Neural crest cell (in vitro differentiated cells): ENCODE measurements at regions not wholly inside any gene's neighbourhood (a gene's known extent, or its start where the extent isn't known, plus 50 kb on each side); places are given as distances from the start of the nearest gene placed in this dataset.

ENCODE experiments used
- DNase-seq: peaks from one replicate; pipeline ENCODE4 v3.0.0; 2021; ENCODE audit warnings: low read depth, mixed read lengths, low spot score
- H3K27ac Mint-ChIP-seq: one replicate; pipeline ENCODE4 v1.8.0; 2021; ENCODE audit warnings: mild to moderate bottlenecking, mixed read lengths; ENCODE audit not compliant: unreplicated experiment
- H3K27me3 Mint-ChIP-seq: 2 replicates; pipeline ENCODE4 v1.8.0; 2021; ENCODE audit warnings: low read depth, mild to moderate bottlenecking, mixed read lengths
- H3K36me3 Mint-ChIP-seq: 2 replicates; pipeline ENCODE4 v1.8.0; 2021; ENCODE audit warnings: low read depth, mild to moderate bottlenecking, mixed read lengths
- H3K4me1 Mint-ChIP-seq: 2 replicates; pipeline ENCODE4 v1.8.0; 2021; ENCODE audit warnings: mixed read lengths
- H3K4me3 Mint-ChIP-seq: one replicate; pipeline ENCODE4 v1.8.0; 2021; ENCODE audit warnings: mild to moderate bottlenecking, mixed read lengths
- H3K9me3 Mint-ChIP-seq: 2 replicates; pipeline ENCODE4 v1.8.0; 2021; ENCODE audit warnings: mixed read lengths
- CTCF ChIP-seq: fragments of 200-600 bp; sonication (generic); conservative IDR thresholded peaks from 2 replicates; pipeline ENCODE4 v1.5.0; 2021; ENCODE audit warnings: antibody characterized with exemption, mild to moderate bottlenecking

DNA sequence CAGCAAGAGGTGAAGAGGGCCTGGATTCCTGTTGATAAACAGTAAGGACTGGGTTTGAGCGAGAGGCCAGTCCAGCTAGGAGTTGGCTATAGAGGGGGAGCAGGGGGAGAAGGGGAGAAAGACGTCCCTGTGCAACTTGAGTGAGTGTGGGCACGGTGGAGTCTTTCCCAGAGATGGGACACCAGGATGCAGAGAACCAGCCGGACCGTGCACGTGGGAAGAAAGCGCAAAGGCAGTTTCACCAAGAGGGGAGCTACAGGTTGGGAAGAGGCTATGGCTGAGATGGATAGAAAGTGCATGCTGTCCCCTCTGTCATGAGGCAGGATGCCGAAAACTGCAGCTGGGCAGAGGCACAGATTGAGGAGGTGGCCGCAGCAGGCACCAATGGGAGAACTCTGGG, 96.0 kb upstream of the TLE3 start:
- H3K9me3 Mint-ChIP-seq = peaks cover 3% of the 10 kb centered on the region
- H3K36me3 Mint-ChIP-seq = no peaks in the 10 kb centered on the region
- H3K4me1 Mint-ChIP-seq = peaks cover 32% of the 10 kb centered on the region
- no peak overlapping the region for H3K4me3 Mint-ChIP-seq
- no peak for TF ChIP-seq CTCF
- peaks cover 7% of the 10 kb centered on the region for H3K27me3 Mint-ChIP-seq
- DNase-seq = no peak
- no peak overlapping the region for H3K27ac Mint-ChIP-seq

- Mint-ChIP-seq H3K4me3 (no peak overlapping the region), H3K27ac (no peak overlapping the region), H3K27me3 (peaks cover 2% of the 10 kb centered on the region), H3K9me3 (peaks cover 3% of the 10 kb centered on the region), H3K4me1 (peaks cover 32% of the 10 kb centered on the region), H3K36me3 (no peaks in the 10 kb centered on the region)
- no peak for DNase-seq
- TF ChIP-seq CTCF = no peak
These were observed 94.8 kb upstream of the TLE3 start for GRCh38 chr15:70192490-70192889.

- Mint-ChIP-seq H3K4me3 (no peak overlapping the region), H3K27me3 (peaks cover 2% of the 10 kb centered on the region), H3K4me1 (peaks cover 30% of the 10 kb centered on the region), H3K27ac (no peak overlapping the region), H3K9me3 (peaks cover 3% of the 10 kb centered on the region), H3K36me3 (no peaks in the 10 kb centered on the region)
- no peak for DNase-seq
- TF ChIP-seq CTCF = no peak
These were observed 94.3 kb upstream of the TLE3 start for GRCh38 chr15:70192041-70192440.

DNA sequence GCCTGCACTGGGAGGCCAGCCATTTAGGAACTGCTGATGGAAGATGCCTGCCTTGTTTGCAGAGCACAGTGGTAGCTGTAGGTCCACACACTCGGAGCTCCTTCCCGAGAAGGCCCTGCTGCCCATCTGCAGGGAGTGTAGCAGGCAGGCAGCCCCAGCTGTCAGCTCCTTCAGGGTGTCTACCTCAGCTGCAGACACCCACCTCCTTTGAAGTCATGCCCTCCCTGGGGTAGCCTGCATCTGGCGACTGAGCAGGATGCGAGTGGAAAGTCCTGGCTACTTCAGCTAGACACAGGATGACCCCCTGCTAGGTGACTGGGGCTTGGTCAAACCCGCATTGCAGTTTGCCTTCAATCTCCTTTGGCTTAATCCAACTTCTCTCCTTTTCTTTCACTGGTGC, 93.2 kb upstream of the TLE3 start:
- no peak for TF ChIP-seq CTCF
- H3K4me3 Mint-ChIP-seq = no peak overlapping the region
- peaks cover 3% of the 10 kb centered on the region for H3K9me3 Mint-ChIP-seq
- H3K27me3 Mint-ChIP-seq = peaks cover 2% of the 10 kb centered on the region
- H3K4me1 Mint-ChIP-seq = peaks cover 20% of the 10 kb centered on the region
- H3K27ac Mint-ChIP-seq = no peak overlapping the region
- no peak for DNase-seq
- no peaks in the 10 kb centered on the region for H3K36me3 Mint-ChIP-seq

DNA sequence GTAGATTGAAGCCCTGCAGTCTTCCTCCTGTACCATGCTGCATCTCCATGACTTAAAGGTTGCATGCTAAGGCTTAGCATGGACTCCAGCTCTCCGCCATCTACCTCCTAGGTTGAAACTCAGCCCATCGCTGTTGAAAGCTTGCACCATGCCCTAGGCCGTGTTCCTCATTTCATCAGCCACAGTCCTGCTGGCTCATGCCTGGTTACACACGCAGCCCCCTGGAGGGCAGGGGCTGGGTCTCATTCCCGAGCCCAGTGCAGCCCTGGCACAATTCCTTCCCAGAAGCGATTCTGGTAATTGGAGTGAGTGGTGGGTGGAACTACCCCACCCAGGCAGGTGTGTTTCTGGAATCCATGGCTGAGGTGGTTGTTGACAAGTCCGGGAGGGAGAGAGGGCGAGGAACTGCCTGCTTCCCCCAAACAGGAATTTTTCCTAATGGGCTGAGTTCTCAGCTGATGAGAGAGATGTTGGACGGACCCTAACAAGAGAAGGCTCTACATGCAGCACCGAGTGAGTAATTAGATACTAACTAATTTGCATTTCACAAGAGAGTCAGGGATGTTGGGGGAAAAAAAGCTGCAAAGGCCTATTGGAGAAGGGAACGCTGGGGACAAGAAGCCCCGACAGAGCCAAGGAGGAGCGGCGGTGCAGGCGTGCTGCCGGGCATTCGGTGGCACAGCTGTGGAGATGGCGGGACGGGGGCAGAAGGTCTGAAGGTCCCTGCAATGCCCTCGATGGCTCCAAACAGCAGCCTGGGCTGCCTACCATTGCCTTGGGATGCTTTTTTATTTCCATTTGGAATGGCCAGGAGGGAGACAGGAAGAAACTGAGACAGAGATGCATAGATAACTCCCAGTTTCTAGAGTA, 92.3 kb upstream of the TLE3 start:
- peaks cover 3% of the 10 kb centered on the region for H3K9me3 Mint-ChIP-seq
- H3K4me3 Mint-ChIP-seq = no peak overlapping the region
- peaks cover 2% of the 10 kb centered on the region for H3K27me3 Mint-ChIP-seq
- peaks cover 19% of the 10 kb centered on the region for H3K4me1 Mint-ChIP-seq
- H3K27ac Mint-ChIP-seq = no peak overlapping the region
- TF ChIP-seq CTCF = no peak
- no peak for DNase-seq
- H3K36me3 Mint-ChIP-seq = no peaks in the 10 kb centered on the region
